ENCODE measurements at regions not wholly inside any gene's neighbourhood (a gene's known extent, or its start where the extent isn't known, plus 50 kb on each side); places are given as distances from the start of the nearest gene placed in this dataset.

DNA sequence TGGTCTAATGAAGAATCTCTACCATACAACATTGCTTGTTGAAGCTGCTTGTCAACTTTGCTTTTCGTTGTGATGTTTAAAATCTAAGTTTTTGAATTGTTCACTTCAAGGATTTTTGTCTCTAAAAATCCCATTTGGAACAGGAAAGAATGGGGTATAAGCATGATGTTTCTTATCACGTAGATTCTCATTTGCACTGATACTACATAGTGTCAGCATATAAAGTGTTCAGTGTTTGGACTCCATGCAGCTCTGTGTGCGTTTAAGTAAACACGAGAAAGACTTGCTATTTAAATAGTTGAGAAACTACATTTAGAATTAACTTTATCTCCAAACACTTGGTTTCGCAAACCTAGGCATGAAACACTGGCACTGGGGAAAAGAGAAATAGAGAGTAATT is 452.5 kb downstream of the NKX6-1 start:
- Histone ChIP-seq H3K4me3 (ENCODE audit: low read depth, low read length) (no peak overlapping the region), H3K27me3 (ENCODE audit: control insufficient read depth, insufficient read depth, low read length) (no peaks in the 10 kb centered on the region), H3K9me3 (ENCODE audit: control insufficient read depth in 2 of 2, low read length in 2 of 2) (no peaks in the 10 kb centered on the region), H3K4me1 (ENCODE audit: control insufficient read depth, insufficient read depth, low read length, poor library complexity, severe bottlenecking) (no peaks in the 10 kb centered on the region), H3K36me3 (ENCODE audit: control insufficient read depth, insufficient read depth, low read length) (no peaks in the 10 kb centered on the region), H3K27ac (ENCODE audit: insufficient read depth, low read length, poor library complexity, severe bottlenecking) (no peak overlapping the region)
- DNase-seq, result no peak
- Mint-ChIP-seq H3K27ac (no peak overlapping the region), H3K27me3 (no peaks in the 10 kb centered on the region), H3K9me3 (peaks cover 0 to 8% (median 3%) of the 10 kb centered on the region in 7 donors), H3K4me1 (no peaks in the 10 kb centered on the region), H3K36me3 (no peaks in the 10 kb centered on the region), H3K4me3 (no peak overlapping the region)
- no peak for ATAC-seq (ENCODE audit: low read depth in 2 of 2)

DNA sequence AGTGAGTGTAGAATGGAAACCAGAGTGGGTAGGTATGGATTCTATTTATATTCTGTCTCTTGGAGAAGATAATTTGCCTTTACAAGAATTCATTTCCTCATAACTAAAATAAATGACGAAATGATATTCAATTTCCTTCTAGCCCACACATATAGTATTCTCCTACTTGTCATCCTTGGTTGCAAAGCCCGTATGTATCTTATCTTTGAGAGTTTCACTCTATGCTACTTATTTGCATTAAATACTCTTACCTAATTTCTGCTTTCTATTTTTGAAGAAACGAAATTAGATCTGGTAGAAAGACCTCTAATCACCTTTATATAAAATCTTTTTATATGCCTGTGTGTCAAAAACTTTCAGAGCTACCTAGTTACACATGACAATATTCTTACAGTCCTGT is 457.7 kb downstream of the NKX6-1 start:
- Mint-ChIP-seq H3K27me3 (no peaks in the 10 kb centered on the region), H3K27ac (no peak overlapping the region), H3K9me3 (peaks cover 0 to 9% (median 0%) of the 10 kb centered on the region in 7 donors), H3K36me3 (no peaks in the 10 kb centered on the region), H3K4me1 (no peaks in the 10 kb centered on the region), H3K4me3 (no peak overlapping the region)
- H3K27ac ChIP-seq (ENCODE audit: insufficient read depth, low read length, poor library complexity, severe bottlenecking), result no peak overlapping the region
- no peak overlapping the region for H3K4me3 ChIP-seq (ENCODE audit: low read depth, low read length)
- H3K27me3 ChIP-seq (ENCODE audit: control insufficient read depth, insufficient read depth, low read length), result no peaks in the 10 kb centered on the region
- H3K4me1 ChIP-seq (ENCODE audit: control insufficient read depth, insufficient read depth, low read length, poor library complexity, severe bottlenecking), result no peaks in the 10 kb centered on the region
- no peaks in the 10 kb centered on the region for H3K9me3 ChIP-seq (ENCODE audit: control insufficient read depth in 2 of 2, low read length in 2 of 2)
- no peaks in the 10 kb centered on the region for H3K36me3 ChIP-seq (ENCODE audit: control insufficient read depth, insufficient read depth, low read length)
- ATAC-seq (ENCODE audit: low read depth in 2 of 2) (no peak), DNase-seq (no peak)

- DNase-seq (no peak), ATAC-seq (ENCODE audit: low read depth in 2 of 2) (no peak)
- no peaks in the 10 kb centered on the region for H3K36me3 Mint-ChIP-seq
- H3K4me3 Mint-ChIP-seq, result no peak overlapping the region
- no peak overlapping the region for H3K27ac Mint-ChIP-seq
- no peaks in the 10 kb centered on the region for H3K27me3 Mint-ChIP-seq
- Histone ChIP-seq H3K27ac (ENCODE audit: insufficient read depth, low read length, poor library complexity, severe bottlenecking) (no peak overlapping the region), H3K9me3 (ENCODE audit: control insufficient read depth in 2 of 2, low read length in 2 of 2) (no peaks in the 10 kb centered on the region), H3K27me3 (ENCODE audit: control insufficient read depth, insufficient read depth, low read length) (no peaks in the 10 kb centered on the region), H3K4me3 (ENCODE audit: low read depth, low read length) (no peak overlapping the region), H3K36me3 (ENCODE audit: control insufficient read depth, insufficient read depth, low read length) (no peaks in the 10 kb centered on the region), H3K4me1 (ENCODE audit: control insufficient read depth, insufficient read depth, low read length, poor library complexity, severe bottlenecking) (no peaks in the 10 kb centered on the region)
- no peaks in the 10 kb centered on the region for H3K4me1 Mint-ChIP-seq
- peaks cover 0 to 13% (median 0%) of the 10 kb centered on the region in 7 donors for H3K9me3 Mint-ChIP-seq
Observed at GRCh38 chr4:84035568-84035967, 463.5 kb downstream of the NKX6-1 start.

DNA sequence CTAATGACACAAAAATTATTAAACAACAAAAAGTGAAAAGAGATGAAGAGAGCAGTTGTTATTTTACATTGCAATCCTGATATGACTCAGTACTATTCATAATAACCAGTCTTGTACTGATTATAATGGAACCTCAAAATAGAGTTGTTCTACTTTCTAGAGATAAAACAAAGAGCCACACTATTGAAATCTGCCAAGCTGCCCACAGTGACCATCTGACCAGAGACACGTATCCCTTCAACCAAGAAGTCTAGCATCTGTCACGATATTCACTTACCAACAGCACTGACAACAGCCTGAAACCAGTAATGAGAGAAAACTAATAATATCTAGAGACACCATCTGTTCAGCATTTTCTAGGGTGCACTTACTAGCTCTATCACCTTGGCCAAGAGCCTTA is 466.7 kb downstream of the NKX6-1 start:
- no peaks in the 10 kb centered on the region for H3K36me3 ChIP-seq (ENCODE audit: control insufficient read depth, insufficient read depth, low read length)
- Mint-ChIP-seq H3K36me3 (no peaks in the 10 kb centered on the region), H3K4me3 (no peak overlapping the region), H3K4me1 (no peaks in the 10 kb centered on the region), H3K27me3 (peaks cover 5% of the 10 kb centered on the region), H3K9me3 (peaks cover 0 to 10% (median 2%) of the 10 kb centered on the region in 7 donors), H3K27ac (no peak overlapping the region)
- H3K27ac ChIP-seq (ENCODE audit: insufficient read depth, low read length, poor library complexity, severe bottlenecking), result no peak overlapping the region
- H3K9me3 ChIP-seq (ENCODE audit: control insufficient read depth in 2 of 2, low read length in 2 of 2), result no peaks in the 10 kb centered on the region
- no peak overlapping the region for H3K4me3 ChIP-seq (ENCODE audit: low read depth, low read length)
- DNase-seq (no peak), ATAC-seq (ENCODE audit: low read depth in 2 of 2) (no peak)
- H3K27me3 ChIP-seq (ENCODE audit: control insufficient read depth, insufficient read depth, low read length), result no peaks in the 10 kb centered on the region
- no peaks in the 10 kb centered on the region for H3K4me1 ChIP-seq (ENCODE audit: control insufficient read depth, insufficient read depth, low read length, poor library complexity, severe bottlenecking)

- no peaks in the 10 kb centered on the region for H3K36me3 ChIP-seq (ENCODE audit: control insufficient read depth, insufficient read depth, low read length)
- Mint-ChIP-seq H3K27me3 (peaks cover 5% of the 10 kb centered on the region), H3K4me1 (no peaks in the 10 kb centered on the region), H3K27ac (no peak overlapping the region), H3K36me3 (no peaks in the 10 kb centered on the region), H3K4me3 (no peak overlapping the region), H3K9me3 (peaks cover 0 to 10% (median 3%) of the 10 kb centered on the region in 7 donors)
- no peaks in the 10 kb centered on the region for H3K27me3 ChIP-seq (ENCODE audit: control insufficient read depth, insufficient read depth, low read length)
- no peak for ATAC-seq (ENCODE audit: low read depth in 2 of 2)
- no peak for DNase-seq
- H3K4me1 ChIP-seq (ENCODE audit: control insufficient read depth, insufficient read depth, low read length, poor library complexity, severe bottlenecking), result no peaks in the 10 kb centered on the region
- H3K9me3 ChIP-seq (ENCODE audit: control insufficient read depth in 2 of 2, low read length in 2 of 2), result no peaks in the 10 kb centered on the region
- no peak overlapping the region for H3K4me3 ChIP-seq (ENCODE audit: low read depth, low read length)
- no peak overlapping the region for H3K27ac ChIP-seq (ENCODE audit: insufficient read depth, low read length, poor library complexity, severe bottlenecking)
Observed at GRCh38 chr4:84031401-84031800, 467.7 kb downstream of the NKX6-1 start.

- Mint-ChIP-seq H3K4me1 (no peaks in the 10 kb centered on the region), H3K4me3 (no peak overlapping the region), H3K27ac (no peak overlapping the region), H3K27me3 (peaks cover 5% of the 10 kb centered on the region), H3K36me3 (no peaks in the 10 kb centered on the region), H3K9me3 (peaks cover 0 to 8% (median 0%) of the 10 kb centered on the region in 7 donors)
- Histone ChIP-seq H3K4me1 (ENCODE audit: control insufficient read depth, insufficient read depth, low read length, poor library complexity, severe bottlenecking) (no peaks in the 10 kb centered on the region), H3K4me3 (ENCODE audit: low read depth, low read length) (no peak overlapping the region), H3K27me3 (ENCODE audit: control insufficient read depth, insufficient read depth, low read length) (no peaks in the 10 kb centered on the region), H3K27ac (ENCODE audit: insufficient read depth, low read length, poor library complexity, severe bottlenecking) (no peak overlapping the region), H3K9me3 (ENCODE audit: control insufficient read depth in 2 of 2, low read length in 2 of 2) (no peaks in the 10 kb centered on the region), H3K36me3 (ENCODE audit: control insufficient read depth, insufficient read depth, low read length) (no peaks in the 10 kb centered on the region)
- DNase-seq, result no peak
- no peak for ATAC-seq (ENCODE audit: low read depth in 2 of 2)
Observed at GRCh38 chr4:84028340-84028739, 470.8 kb downstream of the NKX6-1 start.

DNA sequence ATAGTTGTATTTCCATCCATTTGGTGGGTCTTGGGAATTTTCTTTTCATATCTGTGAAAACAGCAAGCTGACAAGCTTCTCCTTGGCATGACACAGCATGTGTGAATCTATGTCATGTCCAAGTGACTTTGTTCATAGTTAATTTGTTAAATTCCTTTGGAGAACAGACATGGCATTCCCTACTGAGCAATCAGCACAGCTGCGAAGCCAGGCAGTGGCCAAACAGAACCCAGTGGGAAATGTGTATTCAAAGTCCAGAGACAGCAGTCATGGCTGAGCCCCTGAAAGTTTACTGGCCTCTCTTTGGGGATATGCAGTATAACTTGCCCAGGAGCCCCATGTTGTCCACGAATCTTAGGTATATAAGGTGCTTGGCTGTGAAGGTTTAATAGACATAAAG is 474.7 kb downstream of the NKX6-1 start:
- Histone ChIP-seq H3K4me1 (ENCODE audit: control insufficient read depth, insufficient read depth, low read length, poor library complexity, severe bottlenecking) (no peaks in the 10 kb centered on the region), H3K9me3 (ENCODE audit: control insufficient read depth in 2 of 2, low read length in 2 of 2) (no peaks in the 10 kb centered on the region), H3K27me3 (ENCODE audit: control insufficient read depth, insufficient read depth, low read length) (no peaks in the 10 kb centered on the region), H3K4me3 (ENCODE audit: low read depth, low read length) (no peak overlapping the region), H3K36me3 (ENCODE audit: control insufficient read depth, insufficient read depth, low read length) (no peaks in the 10 kb centered on the region), H3K27ac (ENCODE audit: insufficient read depth, low read length, poor library complexity, severe bottlenecking) (no peak overlapping the region)
- Mint-ChIP-seq H3K9me3 (peaks cover 0 to 4% (median 0%) of the 10 kb centered on the region in 7 donors), H3K27me3 (peaks cover 5% of the 10 kb centered on the region), H3K27ac (peak overlapping the region in 1 of 3 donors; percentile 38), H3K4me1 (no peaks in the 10 kb centered on the region), H3K36me3 (no peaks in the 10 kb centered on the region), H3K4me3 (no peak overlapping the region)
- ATAC-seq (ENCODE audit: low read depth in 2 of 2) (no peak), DNase-seq (no peak)

GRCh38 chr4:84022564-84022963 is 476.5 kb downstream of the NKX6-1 start:
- Mint-ChIP-seq H3K4me3 (no peak overlapping the region), H3K27me3 (no peaks in the 10 kb centered on the region), H3K27ac (no peak overlapping the region), H3K9me3 (peaks cover 0 to 4% (median 1%) of the 10 kb centered on the region in 7 donors), H3K36me3 (no peaks in the 10 kb centered on the region), H3K4me1 (no peaks in the 10 kb centered on the region)
- H3K27me3 ChIP-seq (ENCODE audit: control insufficient read depth, insufficient read depth, low read length), result no peaks in the 10 kb centered on the region
- H3K4me3 ChIP-seq (ENCODE audit: low read depth, low read length), result no peak overlapping the region
- H3K4me1 ChIP-seq (ENCODE audit: control insufficient read depth, insufficient read depth, low read length, poor library complexity, severe bottlenecking), result no peaks in the 10 kb centered on the region
- H3K27ac ChIP-seq (ENCODE audit: insufficient read depth, low read length, poor library complexity, severe bottlenecking), result no peak overlapping the region
- no peak for DNase-seq
- no peaks in the 10 kb centered on the region for H3K9me3 ChIP-seq (ENCODE audit: control insufficient read depth in 2 of 2, low read length in 2 of 2)
- no peak for ATAC-seq (ENCODE audit: low read depth in 2 of 2)
- no peaks in the 10 kb centered on the region for H3K36me3 ChIP-seq (ENCODE audit: control insufficient read depth, insufficient read depth, low read length)

Data from CD4-positive, CD25-positive, alpha-beta regulatory T cell (primary cell).